Gastrocnemius medialis (tissue), 4 donors: ENCODE measurements at regions not wholly inside any gene's neighbourhood (a gene's known extent, or its start where the extent isn't known, plus 50 kb on each side); places are given as distances from the start of the nearest gene placed in this dataset.
A peak's percentile ranks its signal among the peaks of the same experiment; 100 is the strongest.

ENCODE experiments used
- ATAC-seq, 2 donors: fragments of 150-250 bp; one replicate each; pipeline ENCODE4 v1.9.1; 2016
- DNase-seq, 2 donors: peaks; one replicate each; pipeline ENCODE4 v3.0.0-alpha.2; 2019
- H3K27ac ChIP-seq, 4 donors: fragments of 200-600 bp; sonication (generic); 1 replicate in 1 of 4; 2 replicates in 3 of 4; pipeline ENCODE4 v1.5.1; 2016 to 2018; ENCODE audit warnings: mild to moderate bottlenecking in 2 of 4, moderate library complexity in 1 of 4
- H3K27me3 ChIP-seq, 3 donors: fragments of 200-600 bp; sonication (generic) in 2 of 3; 1 replicate in 1 of 3; 2 replicates in 2 of 3; pipeline versions ENCODE4 v1.5.1 to v1.6.0; 2016 to 2019; ENCODE audit warnings: mild to moderate bottlenecking in 1 of 3, moderate library complexity in 1 of 3
- H3K36me3 ChIP-seq, 2 donors: fragments of 200-600 bp; sonication (generic) in 1 of 2; one replicate each; pipeline ENCODE4 v1.5.1; 2017 to 2018
- H3K4me1 ChIP-seq, 2 donors: fragments of 200-600 bp; sonication (generic) in 1 of 2; one replicate each; pipeline ENCODE4 v1.5.1; 2016 to 2017; ENCODE audit warnings: mild to moderate bottlenecking in 2 of 2
- H3K4me3 ChIP-seq, 4 donors: fragments of 200-600 bp; sonication (generic) in 3 of 4; 1 replicate in 1 of 4; 2 replicates in 3 of 4; pipeline ENCODE4 v1.5.1; 2016 to 2019; ENCODE audit warnings: mild to moderate bottlenecking in 2 of 4
- H3K9me3 ChIP-seq, 3 donors: fragments of 200-600 bp; sonication (generic) in 2 of 3; 1 replicate in 1 of 3; 2 replicates in 2 of 3; pipeline ENCODE4 v1.5.1; 2016 to 2019
- POLR2A ChIP-seq, 2 donors: fragments of 450-650 bp; IDR thresholded peaks; one replicate each; pipeline ENCODE4 v1.6.1; 2017; ENCODE audit warnings: antibody characterized with exemption in 2 of 2, mild to moderate bottlenecking in 2 of 2, moderate library complexity in 2 of 2
- in situ Hi-C, 4 donors: fragments of 200-750 bp; cut with MboI; loops; one replicate each; pipeline versions ENCODE4 v1.15.0 to v1.8.0; 2017; ENCODE audit warnings: low sequenced_read_pairs in 4 of 4
- intact Hi-C: fragments of 100-400 bp; cut with DNase I; formaldehyde crosslinking; loops from one replicate; pipeline ENCODE4 v1.15.1; 2023; ENCODE audit warnings: low total_unique reads
- TF ChIP-seq, protein P1 (sequence below), 5 experiments: fragments of 450-650 bp in 3 of 5; fragments of 200-600 bp in 2 of 5; sonication (generic) in 2 of 5; IDR thresholded peaks in 4 of 5; conservative IDR thresholded peaks in 1 of 5; 1 replicate in 4 of 5; 2 replicates in 1 of 5; pipeline ENCODE4 v1.5.1; 2016 to 2019; ENCODE audit warnings: antibody characterized with exemption in 5 of 5, mild to moderate bottlenecking in 3 of 5, moderate library complexity in 3 of 5

- Histone ChIP-seq H3K9me3 (no peaks in the 10 kb centered on the region), H3K4me3 (no peak overlapping the region), H3K27ac (no peak overlapping the region), H3K4me1 (peaks cover 6 to 7% of the 10 kb centered on the region in 2 donors), H3K27me3 (no peaks in the 10 kb centered on the region), H3K36me3 (no peaks in the 10 kb centered on the region)
- TF ChIP-seq, protein P1, sequence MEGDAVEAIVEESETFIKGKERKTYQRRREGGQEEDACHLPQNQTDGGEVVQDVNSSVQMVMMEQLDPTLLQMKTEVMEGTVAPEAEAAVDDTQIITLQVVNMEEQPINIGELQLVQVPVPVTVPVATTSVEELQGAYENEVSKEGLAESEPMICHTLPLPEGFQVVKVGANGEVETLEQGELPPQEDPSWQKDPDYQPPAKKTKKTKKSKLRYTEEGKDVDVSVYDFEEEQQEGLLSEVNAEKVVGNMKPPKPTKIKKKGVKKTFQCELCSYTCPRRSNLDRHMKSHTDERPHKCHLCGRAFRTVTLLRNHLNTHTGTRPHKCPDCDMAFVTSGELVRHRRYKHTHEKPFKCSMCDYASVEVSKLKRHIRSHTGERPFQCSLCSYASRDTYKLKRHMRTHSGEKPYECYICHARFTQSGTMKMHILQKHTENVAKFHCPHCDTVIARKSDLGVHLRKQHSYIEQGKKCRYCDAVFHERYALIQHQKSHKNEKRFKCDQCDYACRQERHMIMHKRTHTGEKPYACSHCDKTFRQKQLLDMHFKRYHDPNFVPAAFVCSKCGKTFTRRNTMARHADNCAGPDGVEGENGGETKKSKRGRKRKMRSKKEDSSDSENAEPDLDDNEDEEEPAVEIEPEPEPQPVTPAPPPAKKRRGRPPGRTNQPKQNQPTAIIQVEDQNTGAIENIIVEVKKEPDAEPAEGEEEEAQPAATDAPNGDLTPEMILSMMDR (IDR thresholded peaks at IDR 0.05 in 4 of 5, conservative IDR thresholded peaks at IDR 0.05 in 1 of 5), result no peak
- no peak for TF ChIP-seq POLR2A (IDR thresholded peaks at IDR 0.05)
- intact Hi-C loops (no loop called here), in situ Hi-C loops (loop anchor here (10.0 to 25.0 kb wide), 5 partner anchors 90 to 860 kb away; no protein-coding TSS in a partner anchor)
- no peak for DNase-seq
- ATAC-seq, result no peak
Observed at GRCh38 chr11:10935015-10935559, 77.2 kb upstream of the ZBED5 start.

GRCh38 chr11:10934293-10934860, 76.5 kb upstream of the ZBED5 start:
- Histone ChIP-seq H3K4me3 (peak overlapping the region; percentile 45 to 65 (median 54)), H3K27ac (peak overlapping the region; percentile 64 to 84 (median 67)), H3K27me3 (no peaks in the 10 kb centered on the region), H3K4me1 (peaks cover 6 to 7% of the 10 kb centered on the region in 2 donors), H3K36me3 (no peaks in the 10 kb centered on the region), H3K9me3 (no peaks in the 10 kb centered on the region)
- DNase-seq (no peak), ATAC-seq (no peak)
- intact Hi-C loops, result loop anchor here (5.0 kb wide), 3 partner anchors 127 to 853 kb away; partner anchors contain the start of gene EIF4G2
- in situ Hi-C loops, result loop anchor here (5.0 to 25.0 kb wide), 7 partner anchors 88 to 860 kb away; no protein-coding TSS in a partner anchor
- no peak for TF ChIP-seq POLR2A (IDR thresholded peaks at IDR 0.05)
- TF ChIP-seq, protein P1 (IDR thresholded peaks at IDR 0.05 in 4 of 5, conservative IDR thresholded peaks at IDR 0.05 in 1 of 5), result no peak

DNA sequence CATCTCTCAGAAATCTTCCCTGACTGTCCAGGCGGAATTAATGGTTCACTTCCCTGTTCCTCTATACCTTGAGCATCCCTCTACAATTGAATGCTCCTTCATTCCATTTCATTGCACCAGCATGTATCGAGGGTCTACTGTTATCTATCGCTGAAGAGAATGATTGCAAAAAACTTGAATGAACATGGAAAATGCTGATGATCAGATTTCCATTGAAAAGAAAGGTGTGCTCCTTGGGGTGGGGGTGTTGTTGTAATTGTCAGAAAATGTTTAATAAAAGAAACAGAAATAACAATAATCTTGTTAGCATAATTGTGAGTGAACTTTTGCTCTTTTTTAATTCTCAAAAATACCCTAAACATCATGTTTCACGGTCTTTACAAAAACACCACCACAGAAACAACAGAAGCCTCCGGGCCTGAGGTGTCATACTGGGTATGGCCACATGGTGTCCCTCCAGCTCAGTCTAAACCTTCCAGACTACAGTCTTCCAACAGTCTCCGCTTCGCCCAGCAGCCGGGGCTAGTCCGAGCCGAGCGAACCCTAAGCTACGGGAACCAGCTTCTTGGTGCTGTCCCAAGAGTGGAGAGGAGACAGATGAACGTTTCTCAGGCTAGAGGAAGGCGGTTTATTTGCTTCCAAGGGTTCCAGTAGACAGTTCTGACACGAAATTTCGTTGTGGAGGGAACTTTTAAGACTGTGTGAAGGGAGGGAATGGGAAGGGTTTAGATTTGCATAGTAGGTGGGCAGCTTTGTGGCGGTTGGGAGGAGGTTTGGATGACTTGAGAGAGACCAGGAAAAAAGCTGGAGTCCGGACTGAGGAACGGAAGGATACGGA, 75.8 kb upstream of the ZBED5 start:
- Histone ChIP-seq H3K4me3 (peak overlapping the region; percentile 45 to 65 (median 54)), H3K27ac (peak overlapping the region; percentile 64 to 84 (median 67)), H3K36me3 (no peaks in the 10 kb centered on the region), H3K27me3 (no peaks in the 10 kb centered on the region), H3K9me3 (no peaks in the 10 kb centered on the region), H3K4me1 (peaks cover 6 to 7% of the 10 kb centered on the region in 2 donors)
- TF ChIP-seq, protein P1 (IDR thresholded peaks at IDR 0.05 in 4 of 5, conservative IDR thresholded peaks at IDR 0.05 in 1 of 5), result peak; percentile 92 to 98 (median 94)
- TF ChIP-seq POLR2A (IDR thresholded peaks at IDR 0.05), result no peak
- intact Hi-C loops (loop anchor here (1.0 to 5.0 kb wide), 4 partner anchors 89 to 854 kb away; partner anchors contain the start of gene EIF4G2), in situ Hi-C loops (loop anchor here (5.0 to 25.0 kb wide), 7 partner anchors 89 to 861 kb away; no protein-coding TSS in a partner anchor)
- DNase-seq (peak; percentile 80 to 85), ATAC-seq (peak; percentile 78 to 84)

DNA sequence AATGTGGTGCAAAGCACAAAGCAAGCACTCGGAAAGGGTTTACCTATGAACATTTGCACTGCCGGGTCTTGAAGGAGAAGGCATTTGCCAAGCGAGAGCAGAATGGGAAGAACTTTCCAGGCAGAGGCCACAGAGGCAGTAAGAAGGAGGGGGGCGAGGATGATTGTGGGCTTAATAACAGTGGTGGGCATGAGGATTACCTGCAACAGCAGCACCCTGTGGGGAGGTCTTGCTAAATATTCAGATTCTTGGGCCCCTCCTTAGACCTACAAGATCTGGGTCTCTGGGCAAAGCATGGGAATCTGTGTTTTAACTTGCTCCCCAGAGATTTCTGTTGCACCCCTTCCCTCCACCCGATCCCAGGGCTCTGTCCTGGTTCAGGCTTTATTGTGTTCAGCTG, 75.1 kb upstream of the ZBED5 start:
- DNase-seq, result no peak
- ATAC-seq, result no peak

More for the DNA sequence above, 75.1 kb upstream of the ZBED5 start:
- in situ Hi-C loops, result loop anchor here (5.0 to 25.0 kb wide), 7 partner anchors 89 to 862 kb away; no protein-coding TSS in a partner anchor
- no peak overlapping the region for H3K27ac ChIP-seq
- intact Hi-C loops, result loop anchor here (1.0 to 5.0 kb wide), 4 partner anchors 89 to 854 kb away; partner anchors contain the start of gene EIF4G2
- H3K4me1 ChIP-seq, result peaks cover 7% of the 10 kb centered on the region in 2 donors
- no peaks in the 10 kb centered on the region for H3K36me3 ChIP-seq
- H3K27me3 ChIP-seq, result no peaks in the 10 kb centered on the region
- TF ChIP-seq, protein P1 (IDR thresholded peaks at IDR 0.05 in 4 of 5, conservative IDR thresholded peaks at IDR 0.05 in 1 of 5), result no peak
- no peak for TF ChIP-seq POLR2A (IDR thresholded peaks at IDR 0.05)
- H3K9me3 ChIP-seq, result no peaks in the 10 kb centered on the region
- no peak overlapping the region for H3K4me3 ChIP-seq
